HG03135 (cell line): ENCODE measurements at regions not wholly inside any gene's neighbourhood (a gene's known extent, or its start where the extent isn't known, plus 50 kb on each side); places are given as distances from the start of the nearest gene placed in this dataset.

ENCODE experiments used
- ATAC-seq: cut with Tn5 transposase; IDR thresholded peaks from one replicate; pipeline ENCODE4 v1.9.1; 2021; ENCODE audit warnings: mild to moderate bottlenecking, moderate library complexity; ENCODE audit not compliant: unreplicated experiment

- no peak for ATAC-seq
Observed at GRCh38 chr16:79449067-79449769, 151.3 kb downstream of the MAF start.

GRCh38 chr16:79444572-79444971 is 156.0 kb downstream of the MAF start:
- ATAC-seq: no peak

GRCh38 chr16:79439901-79440300 is 160.6 kb downstream of the MAF start:
- ATAC-seq: no peak

DNA sequence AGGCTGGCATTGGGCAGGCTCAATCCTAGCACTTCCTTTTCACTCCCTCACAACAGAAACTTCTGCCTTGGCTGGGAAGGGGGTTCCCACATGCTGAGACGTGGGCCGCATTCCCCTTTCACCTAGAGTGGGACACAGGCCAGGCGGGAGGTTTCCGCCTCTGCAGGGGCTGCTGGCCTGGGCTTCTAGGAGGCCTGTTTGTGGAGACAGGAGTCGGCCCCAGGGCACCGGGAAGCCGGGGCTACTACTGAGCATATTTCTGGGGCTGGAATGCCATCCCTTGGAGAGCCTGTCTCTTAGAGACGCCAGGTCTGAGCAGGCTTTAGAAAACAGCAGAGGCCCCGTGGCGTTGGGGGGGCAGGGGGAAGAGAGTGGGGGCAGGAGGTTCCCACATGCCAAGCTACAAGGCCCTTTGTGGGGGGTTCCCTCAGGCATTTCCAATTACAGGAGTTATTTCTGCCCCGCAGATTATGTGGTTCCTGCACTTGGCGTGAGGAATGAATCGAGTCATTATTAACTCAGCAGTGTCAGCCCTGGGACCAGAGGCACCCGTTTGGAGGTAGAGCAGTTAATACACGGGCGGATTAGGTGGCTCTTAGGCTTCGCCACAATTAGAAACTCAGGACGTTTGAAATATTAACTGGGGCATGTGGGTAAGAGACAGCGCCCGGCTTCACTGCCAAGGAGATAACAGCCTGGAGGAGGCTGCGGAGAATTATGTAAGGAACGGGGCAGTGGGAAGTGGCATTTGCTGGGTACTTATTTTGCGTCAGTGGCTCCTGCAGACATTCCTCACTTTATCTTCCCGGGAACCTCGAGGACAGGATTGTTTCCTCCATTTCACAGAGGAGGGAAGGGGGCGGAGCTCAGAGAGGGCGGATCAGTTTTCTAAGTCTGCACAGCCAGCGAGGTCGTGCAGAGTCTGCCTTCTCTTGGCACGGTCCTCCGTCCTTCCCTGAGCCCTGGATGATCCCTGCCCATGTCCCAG is 162.5 kb downstream of the MAF start:
- no peak for ATAC-seq

DNA sequence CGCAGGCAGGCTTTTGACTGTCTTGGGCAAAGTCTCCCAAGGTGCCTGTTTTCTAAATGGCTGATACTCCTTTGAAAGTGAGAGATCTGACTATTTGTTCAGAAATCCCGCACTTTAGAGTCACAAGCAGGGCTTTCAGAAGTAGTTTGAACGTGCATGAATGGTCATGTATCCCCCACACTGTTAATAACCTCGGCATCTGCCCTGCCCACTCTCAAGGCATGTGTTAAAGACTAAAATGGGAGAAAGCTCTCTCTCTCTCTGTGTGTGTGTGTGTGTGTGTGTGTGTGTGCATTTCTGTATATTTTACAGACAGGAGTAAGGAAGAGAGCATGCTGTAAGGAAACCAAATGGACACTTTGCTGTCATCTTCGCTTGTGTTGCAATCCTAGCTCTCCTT is 163.7 kb downstream of the MAF start:
- no peak for ATAC-seq

DNA sequence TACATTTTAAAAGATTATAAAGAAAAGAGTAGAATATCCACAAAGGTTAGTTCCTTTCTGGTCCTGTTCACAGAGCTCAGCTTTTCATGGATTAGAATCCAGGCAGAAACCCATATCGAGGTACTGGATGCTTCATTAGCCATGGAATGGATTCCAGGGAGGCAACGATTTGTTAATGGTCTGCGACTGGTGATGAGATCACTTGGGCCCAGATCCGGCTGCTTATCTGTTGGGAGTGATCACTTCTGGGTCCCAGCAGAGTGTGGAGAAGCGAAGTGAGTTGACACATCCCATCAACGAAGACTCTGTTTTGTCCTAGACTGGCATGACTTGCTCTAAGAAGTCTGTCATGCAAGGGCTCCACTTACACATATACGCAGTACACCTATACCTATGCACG is 165.8 kb downstream of the MAF start:
- ATAC-seq: no peak

GRCh38 chr16:79434092-79434491 is 166.4 kb downstream of the MAF start:
- ATAC-seq: no peak

DNA sequence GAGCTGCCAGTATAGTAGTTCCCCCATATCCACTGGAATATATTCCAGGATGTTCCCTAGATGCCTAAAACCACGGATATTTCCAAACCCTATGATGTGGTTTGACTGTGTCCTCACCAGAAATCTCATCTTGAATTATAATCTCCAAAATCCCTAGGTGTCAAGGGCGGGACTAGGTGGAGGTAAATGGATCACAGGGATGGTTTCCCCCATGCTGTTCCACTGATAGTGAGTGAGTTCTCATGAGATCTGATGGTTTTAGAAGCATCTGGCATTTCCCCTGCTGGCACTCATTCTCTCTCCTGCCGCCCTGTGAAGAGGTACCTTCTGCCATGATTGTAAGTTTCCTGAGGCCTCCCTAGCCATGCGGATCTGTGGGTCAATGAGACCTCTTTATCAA is 168.6 kb downstream of the MAF start:
- no peak for ATAC-seq

- ATAC-seq: no peak
Observed at GRCh38 chr16:79430191-79430678, 170.3 kb downstream of the MAF start.

DNA sequence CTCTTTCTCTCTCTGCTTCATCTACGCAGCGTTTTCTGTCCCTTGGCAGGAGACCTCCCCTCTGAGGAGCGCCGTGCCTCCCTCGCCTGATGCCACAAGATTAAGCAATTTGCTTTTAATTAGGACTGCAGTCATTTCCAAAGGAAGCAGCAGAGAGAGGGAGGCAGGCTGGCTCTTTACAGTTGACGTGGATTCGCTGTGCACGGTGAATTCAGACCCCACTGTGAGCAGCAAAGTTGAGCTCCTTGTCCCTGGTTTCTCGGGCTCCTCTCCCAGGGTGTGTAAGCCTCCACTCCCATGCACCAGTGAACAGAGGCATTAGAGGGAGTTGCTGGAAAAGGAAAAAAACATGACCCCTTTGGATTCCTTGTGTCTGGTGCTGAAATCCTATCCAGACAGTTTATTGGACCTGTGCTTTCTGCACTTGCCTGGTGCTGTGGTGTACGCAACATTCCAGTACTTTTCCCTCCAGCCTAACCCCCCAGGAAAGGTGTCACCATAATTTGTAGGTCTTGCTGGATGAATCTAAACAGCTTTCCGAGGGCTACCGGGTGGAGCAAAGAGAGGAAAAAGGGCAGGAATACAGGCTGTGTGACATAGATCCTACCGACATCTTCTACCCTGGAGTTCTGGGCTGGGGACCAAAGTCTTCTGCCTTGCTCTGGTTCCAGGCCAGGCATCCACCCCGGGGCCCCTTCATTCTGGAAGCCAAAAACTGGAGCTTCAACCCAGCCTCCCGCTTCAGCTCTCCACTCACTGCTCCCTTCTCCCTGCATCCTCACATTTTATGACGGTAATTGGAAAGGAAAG is 171.0 kb downstream of the MAF start:
- no peak for ATAC-seq

DNA sequence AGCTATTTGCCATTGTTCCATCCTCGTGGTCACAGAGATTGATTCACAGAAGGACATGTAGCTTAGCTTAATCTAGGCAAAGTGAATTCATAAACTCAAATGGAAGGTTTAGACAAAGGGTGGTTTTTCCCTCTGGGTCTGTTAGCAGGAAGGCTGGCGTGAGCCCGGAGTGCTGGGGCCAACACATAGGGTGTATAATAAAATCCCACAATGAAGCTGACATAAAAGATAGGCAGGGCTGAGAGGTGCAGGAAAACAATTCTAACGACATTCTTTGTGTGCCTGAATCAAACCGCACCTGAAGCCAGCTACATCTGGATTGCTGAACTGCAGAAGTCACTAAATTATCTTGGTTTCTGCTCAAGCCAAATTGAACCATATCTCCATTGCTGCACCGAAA is 173.9 kb downstream of the MAF start:
- no peak for ATAC-seq

GRCh38 chr16:79422064-79422463 is 178.5 kb downstream of the MAF start:
- ATAC-seq: no peak

DNA sequence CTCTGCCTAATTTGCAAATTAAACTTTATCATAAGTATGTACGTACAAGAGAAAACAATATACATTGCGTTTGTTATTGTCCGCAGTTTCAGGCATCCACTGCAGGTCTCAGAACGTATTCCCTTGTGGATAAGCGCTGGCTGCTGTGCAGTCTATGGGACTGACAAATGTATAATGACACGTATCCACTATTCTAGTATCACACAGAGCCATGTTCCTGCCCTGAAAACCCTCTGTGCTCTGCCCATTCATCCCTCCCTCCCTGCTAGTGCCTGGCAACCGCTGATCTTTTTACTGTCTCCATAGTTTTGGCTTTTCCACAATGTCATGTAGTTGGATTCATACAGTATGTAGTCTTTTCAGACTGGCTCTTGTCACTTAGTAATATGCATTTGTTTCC is 179.4 kb downstream of the MAF start:
- ATAC-seq: no peak

GRCh38 chr16:79420493-79420892 is 180.0 kb downstream of the MAF start:
- ATAC-seq: no peak

DNA sequence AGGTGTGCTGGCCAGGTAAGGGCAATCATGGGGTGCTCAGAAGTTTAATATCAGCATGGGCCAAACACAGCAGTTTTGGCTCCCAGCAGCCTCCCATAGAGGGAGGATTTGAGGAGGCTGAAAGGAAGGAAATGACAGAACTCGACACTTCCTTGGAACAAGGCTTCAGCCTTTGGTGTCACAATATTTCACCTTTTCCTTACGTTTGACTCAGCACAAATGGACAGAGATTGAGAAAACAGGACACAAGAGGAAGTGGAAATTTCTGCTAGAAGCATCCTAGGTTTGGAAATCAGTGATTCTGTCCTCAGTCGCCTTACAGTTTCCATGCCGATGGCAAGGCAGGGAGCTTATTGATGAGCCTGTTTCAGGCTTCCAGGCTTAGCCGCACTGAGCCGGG is 181.4 kb downstream of the MAF start:
- ATAC-seq: no peak

DNA sequence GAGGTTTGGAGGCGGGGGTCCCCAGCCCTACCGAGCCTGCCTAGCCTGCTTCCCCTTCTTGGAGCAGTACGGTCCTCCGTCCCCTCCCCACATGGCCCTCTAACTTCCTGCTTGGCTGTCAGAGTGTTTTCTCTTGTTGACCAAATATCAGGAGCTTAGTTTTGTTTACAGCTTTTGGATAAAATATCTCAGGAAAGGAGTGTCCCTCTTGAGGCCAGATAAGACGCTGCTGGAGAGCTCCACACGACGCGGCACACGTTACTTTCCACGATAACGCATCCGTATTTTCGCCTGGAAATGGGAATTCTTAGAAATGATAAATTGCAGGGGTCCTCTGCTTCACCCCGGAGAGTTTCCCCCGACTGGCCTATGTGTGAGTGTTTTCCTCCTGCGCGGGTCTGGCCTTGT is 182.9 kb downstream of the MAF start:
- no peak for ATAC-seq

DNA sequence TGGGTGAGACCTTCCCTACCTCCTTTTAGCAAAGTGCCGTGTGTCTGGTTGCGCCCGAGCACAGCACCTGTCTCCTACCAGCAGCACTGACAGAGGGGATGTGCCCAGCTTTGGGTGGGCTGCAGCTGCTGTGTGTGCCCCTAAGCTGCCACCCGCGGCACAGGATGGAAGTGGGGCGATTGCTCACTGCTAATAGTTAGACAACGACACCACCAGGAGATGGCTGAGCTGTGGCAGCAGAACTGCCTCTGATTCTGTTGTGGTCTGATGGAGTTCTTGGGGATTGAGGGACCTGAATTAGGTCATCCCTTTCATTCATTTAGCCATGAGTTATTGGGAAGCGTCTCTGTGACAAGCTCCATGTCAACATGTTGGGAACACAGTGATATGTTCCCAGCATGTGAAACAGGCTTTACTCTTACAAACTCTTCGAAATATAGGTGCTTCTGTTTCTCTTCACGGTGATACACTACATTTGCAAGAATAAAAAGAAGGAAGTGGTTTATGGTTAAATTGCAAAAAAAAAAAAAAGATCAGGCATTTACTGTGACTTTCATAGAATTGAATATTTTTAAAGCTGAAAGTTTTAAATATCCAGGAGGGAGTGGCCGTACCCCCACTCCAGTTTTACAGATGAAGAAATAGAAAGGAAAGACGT is 184.4 kb downstream of the MAF start:
- no peak for ATAC-seq

GRCh38 chr16:79412783-79413225 is 187.7 kb downstream of the MAF start:
- ATAC-seq: no peak

GRCh38 chr16:79411805-79412204 is 188.7 kb downstream of the MAF start:
- ATAC-seq: no peak

DNA sequence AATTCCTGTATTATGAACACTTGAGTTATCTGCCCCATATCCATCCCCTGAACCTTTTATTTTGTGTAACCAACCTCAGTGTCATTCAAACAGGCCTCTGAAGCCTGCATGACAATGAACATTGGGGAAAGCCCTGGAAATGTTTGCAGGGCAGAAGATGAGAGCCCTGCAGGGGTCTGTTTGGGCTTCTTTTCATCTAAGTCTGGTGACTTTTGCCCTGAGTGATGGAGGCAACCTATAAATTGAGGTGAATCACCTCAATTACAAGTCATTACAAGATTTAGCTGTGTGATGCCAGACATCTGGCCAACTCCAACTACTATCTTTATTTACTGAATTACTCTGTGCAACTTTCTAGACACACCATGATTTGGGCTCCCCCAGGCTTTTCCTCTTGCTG is 189.2 kb downstream of the MAF start:
- ATAC-seq: no peak

- ATAC-seq: no peak
Observed at GRCh38 chr16:79409978-79410377, 190.6 kb downstream of the MAF start.
